ENCODE measurements at regions not wholly inside any gene's neighbourhood (a gene's known extent, or its start where the extent isn't known, plus 50 kb on each side); places are given as distances from the start of the nearest gene placed in this dataset.

DNA sequence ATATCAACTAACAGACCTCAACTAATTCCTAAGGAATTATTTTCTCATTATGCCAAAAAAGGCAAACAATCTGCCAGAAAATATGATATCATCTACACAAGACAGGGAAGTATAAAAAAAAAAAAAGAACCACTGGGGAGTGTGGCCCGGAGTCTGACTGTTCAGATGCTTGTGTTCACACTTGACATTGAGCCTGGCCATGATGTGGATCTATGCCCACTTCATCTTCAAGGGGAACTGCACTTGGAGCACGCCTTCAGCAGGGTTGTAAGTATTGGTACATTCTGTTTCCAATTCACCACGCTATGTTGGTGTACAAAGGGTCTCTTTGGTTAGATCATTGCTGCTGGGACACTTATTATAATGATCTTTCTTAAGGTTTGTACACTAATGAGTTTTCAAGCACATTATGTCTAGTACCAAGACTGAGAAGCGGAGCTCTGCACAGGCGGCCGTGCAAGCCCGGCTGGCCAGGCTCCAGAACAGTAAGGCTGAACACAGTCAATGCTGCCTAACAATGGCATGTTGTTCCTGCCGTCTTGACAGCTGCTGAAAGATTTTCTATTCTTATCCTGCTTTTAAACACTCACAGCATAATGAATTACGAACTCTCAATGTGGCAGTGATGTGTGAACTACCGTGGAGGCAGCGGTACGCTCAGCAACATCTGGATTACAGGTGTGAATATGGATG is 788.4 kb upstream of the SOX11 start:
- TF ChIP-seq CTCF (IDR thresholded peaks at IDR 0.05; ENCODE audit: low read depth, low read length, poor library complexity, severe bottlenecking), result no peak
- TF ChIP-seq EZH2phosphoT487 (IDR thresholded peaks at IDR 0.05; ENCODE audit: borderline replicate concordance, low read length), result no peak
